ENCODE measurements at regions not wholly inside any gene's neighbourhood (a gene's known extent, or its start where the extent isn't known, plus 50 kb on each side); places are given as distances from the start of the nearest gene placed in this dataset.

DNA sequence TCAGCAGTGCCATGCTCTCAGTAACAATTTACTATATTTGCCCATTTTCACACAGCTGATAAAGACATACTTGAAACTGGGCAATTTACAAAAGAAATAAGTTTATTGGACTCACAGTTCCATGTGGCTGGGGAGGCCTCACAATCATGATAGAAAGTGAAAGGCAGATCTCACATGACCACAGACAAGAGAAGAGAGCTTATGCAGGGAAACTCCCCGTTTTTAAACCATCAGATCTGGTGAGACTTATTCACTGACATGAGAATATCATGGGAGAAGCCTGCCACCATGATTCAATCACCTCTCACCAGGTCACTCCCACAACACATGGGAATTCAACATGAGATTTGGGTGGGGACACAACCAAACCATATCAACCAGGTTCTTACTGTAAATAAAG lies 112.1 kb upstream of the C1orf87 start:
- TF ChIP-seq, protein P1, sequence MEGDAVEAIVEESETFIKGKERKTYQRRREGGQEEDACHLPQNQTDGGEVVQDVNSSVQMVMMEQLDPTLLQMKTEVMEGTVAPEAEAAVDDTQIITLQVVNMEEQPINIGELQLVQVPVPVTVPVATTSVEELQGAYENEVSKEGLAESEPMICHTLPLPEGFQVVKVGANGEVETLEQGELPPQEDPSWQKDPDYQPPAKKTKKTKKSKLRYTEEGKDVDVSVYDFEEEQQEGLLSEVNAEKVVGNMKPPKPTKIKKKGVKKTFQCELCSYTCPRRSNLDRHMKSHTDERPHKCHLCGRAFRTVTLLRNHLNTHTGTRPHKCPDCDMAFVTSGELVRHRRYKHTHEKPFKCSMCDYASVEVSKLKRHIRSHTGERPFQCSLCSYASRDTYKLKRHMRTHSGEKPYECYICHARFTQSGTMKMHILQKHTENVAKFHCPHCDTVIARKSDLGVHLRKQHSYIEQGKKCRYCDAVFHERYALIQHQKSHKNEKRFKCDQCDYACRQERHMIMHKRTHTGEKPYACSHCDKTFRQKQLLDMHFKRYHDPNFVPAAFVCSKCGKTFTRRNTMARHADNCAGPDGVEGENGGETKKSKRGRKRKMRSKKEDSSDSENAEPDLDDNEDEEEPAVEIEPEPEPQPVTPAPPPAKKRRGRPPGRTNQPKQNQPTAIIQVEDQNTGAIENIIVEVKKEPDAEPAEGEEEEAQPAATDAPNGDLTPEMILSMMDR (IDR thresholded peaks at IDR 0.05; ENCODE audit: low read depth, low read length), result no peak
- no peak overlapping the region for H3K4me3 ChIP-seq (ENCODE audit: low read depth, low read length)

- TF ChIP-seq, protein P1 (IDR thresholded peaks at IDR 0.05; ENCODE audit: low read depth, low read length), result no peak
- no peak overlapping the region for H3K4me3 ChIP-seq (ENCODE audit: low read depth, low read length)
Measured at GRCh38 chr1:60184521-60184920, 111.0 kb upstream of the C1orf87 start.

- TF ChIP-seq, protein P1 (IDR thresholded peaks at IDR 0.05; ENCODE audit: low read depth, low read length), result no peak
- no peak overlapping the region for H3K4me3 ChIP-seq (ENCODE audit: low read depth, low read length)
Measured at GRCh38 chr1:60173729-60174505, 100.3 kb upstream of the C1orf87 start.

DNA sequence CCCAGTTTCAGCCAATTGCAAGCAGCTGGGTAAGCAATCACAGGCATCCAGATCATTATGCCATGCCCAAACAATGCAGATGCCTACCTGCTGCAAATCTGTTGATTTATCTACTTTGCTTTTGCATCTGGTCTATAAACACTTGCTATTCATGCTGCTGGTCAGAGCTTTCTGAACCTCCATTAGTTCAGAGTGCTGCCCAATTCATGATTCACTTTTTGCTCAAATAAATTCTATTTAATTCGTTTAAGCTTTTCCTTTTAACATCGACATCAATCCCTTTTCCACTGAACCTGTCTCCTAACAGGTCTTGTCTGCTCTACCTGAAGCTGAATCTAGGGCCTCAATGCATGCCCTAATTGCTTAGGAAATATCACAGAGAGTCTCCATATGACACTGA lies 99.4 kb upstream of the C1orf87 start:
- TF ChIP-seq, protein P1 (IDR thresholded peaks at IDR 0.05; ENCODE audit: low read depth, low read length), result no peak
- H3K4me3 ChIP-seq (ENCODE audit: low read depth, low read length), result no peak overlapping the region

DNA sequence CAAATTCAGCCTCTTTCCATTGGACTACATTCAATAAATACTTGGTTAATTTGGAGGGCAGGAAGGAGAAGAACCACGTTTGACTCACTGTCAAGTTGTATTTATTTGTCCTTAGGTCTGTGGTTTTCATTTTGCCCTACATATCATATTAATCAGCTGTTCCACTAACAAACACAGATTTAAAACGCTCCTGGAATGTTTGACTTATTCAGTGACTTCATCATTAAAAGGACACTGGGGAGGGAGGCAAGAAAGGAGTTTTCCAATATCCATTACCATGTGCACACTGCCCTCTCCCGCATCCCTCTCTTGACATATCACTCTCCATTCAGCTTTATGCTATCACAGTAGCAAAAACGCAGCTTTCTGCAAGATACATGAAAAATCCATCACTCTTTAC lies 98.2 kb upstream of the C1orf87 start:
- TF ChIP-seq, protein P1 (IDR thresholded peaks at IDR 0.05; ENCODE audit: low read depth, low read length), result no peak
- H3K4me3 ChIP-seq (ENCODE audit: low read depth, low read length), result no peak overlapping the region

GRCh38 chr1:60170709-60171108 lies 97.1 kb upstream of the C1orf87 start:
- H3K4me3 ChIP-seq (ENCODE audit: low read depth, low read length), result no peak overlapping the region
- TF ChIP-seq, protein P1 (IDR thresholded peaks at IDR 0.05; ENCODE audit: low read depth, low read length), result no peak

GRCh38 chr1:60169206-60169605 lies 95.6 kb upstream of the C1orf87 start:
- TF ChIP-seq, protein P1 (IDR thresholded peaks at IDR 0.05; ENCODE audit: low read depth, low read length), result no peak
- H3K4me3 ChIP-seq (ENCODE audit: low read depth, low read length), result no peak overlapping the region
